ENCODE measurements at regions not wholly inside any gene's neighbourhood (a gene's known extent, or its start where the extent isn't known, plus 50 kb on each side); places are given as distances from the start of the nearest gene placed in this dataset.
A peak's percentile ranks its signal among the peaks of the same experiment; 100 is the strongest.

DNA sequence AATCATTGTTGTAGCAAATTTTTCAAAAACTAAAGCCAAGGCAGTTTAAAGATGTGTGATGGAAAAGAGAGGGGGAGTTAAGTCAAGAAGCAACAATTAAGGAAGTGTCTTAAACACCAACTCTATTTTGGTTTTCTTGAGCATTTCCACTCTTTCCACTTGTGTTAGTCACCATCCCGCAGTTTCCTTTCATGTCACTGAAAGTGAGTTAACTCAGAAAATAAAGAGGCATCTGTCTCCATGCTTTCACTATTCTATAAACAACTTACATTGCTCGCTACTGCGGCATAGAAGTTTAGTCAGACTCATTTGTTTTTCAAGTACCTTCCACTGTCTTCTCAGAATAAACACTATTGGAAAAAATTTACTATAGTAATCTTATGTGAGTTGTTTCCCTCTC, 284.9 kb upstream of the SEMA3D start:
- no peaks in the 10 kb centered on the region for H3K4me1 ChIP-seq
- DNase-seq, result no peak
- H3K27me3 ChIP-seq, result no peaks in the 10 kb centered on the region
- no peaks in the 10 kb centered on the region for H3K36me3 ChIP-seq (ENCODE audit: low read depth, missing control alignments)
- no peaks in the 10 kb centered on the region for H3K9me3 ChIP-seq
- TF ChIP-seq, protein P1, sequence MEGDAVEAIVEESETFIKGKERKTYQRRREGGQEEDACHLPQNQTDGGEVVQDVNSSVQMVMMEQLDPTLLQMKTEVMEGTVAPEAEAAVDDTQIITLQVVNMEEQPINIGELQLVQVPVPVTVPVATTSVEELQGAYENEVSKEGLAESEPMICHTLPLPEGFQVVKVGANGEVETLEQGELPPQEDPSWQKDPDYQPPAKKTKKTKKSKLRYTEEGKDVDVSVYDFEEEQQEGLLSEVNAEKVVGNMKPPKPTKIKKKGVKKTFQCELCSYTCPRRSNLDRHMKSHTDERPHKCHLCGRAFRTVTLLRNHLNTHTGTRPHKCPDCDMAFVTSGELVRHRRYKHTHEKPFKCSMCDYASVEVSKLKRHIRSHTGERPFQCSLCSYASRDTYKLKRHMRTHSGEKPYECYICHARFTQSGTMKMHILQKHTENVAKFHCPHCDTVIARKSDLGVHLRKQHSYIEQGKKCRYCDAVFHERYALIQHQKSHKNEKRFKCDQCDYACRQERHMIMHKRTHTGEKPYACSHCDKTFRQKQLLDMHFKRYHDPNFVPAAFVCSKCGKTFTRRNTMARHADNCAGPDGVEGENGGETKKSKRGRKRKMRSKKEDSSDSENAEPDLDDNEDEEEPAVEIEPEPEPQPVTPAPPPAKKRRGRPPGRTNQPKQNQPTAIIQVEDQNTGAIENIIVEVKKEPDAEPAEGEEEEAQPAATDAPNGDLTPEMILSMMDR (IDR thresholded peaks at IDR 0.05), result no peak
- no peak overlapping the region for H3K27ac ChIP-seq
- intact Hi-C loops (cut with DNase I; ENCODE audit: low total_unique reads), result no loop called here
- H3K4me3 ChIP-seq, result no peak overlapping the region
- 76 to 89% methylated on average over 3 of the region's 3 CpGs for WGBS, 2 donors

GRCh38 chr7:85471307-85471706, 284.5 kb upstream of the SEMA3D start:
- DNase-seq, result no peak
- H3K4me1 ChIP-seq, result no peaks in the 10 kb centered on the region
- intact Hi-C loops (cut with DNase I; ENCODE audit: low total_unique reads), result no loop called here
- H3K36me3 ChIP-seq (ENCODE audit: low read depth, missing control alignments), result no peaks in the 10 kb centered on the region
- no peak overlapping the region for H3K27ac ChIP-seq
- H3K4me3 ChIP-seq, result no peak overlapping the region
- TF ChIP-seq, protein P1 (IDR thresholded peaks at IDR 0.05), result no peak
- no peak for TF ChIP-seq POLR2A (IDR thresholded peaks at IDR 0.05)
- no peaks in the 10 kb centered on the region for H3K27me3 ChIP-seq
- H3K9me3 ChIP-seq, result no peaks in the 10 kb centered on the region

DNA sequence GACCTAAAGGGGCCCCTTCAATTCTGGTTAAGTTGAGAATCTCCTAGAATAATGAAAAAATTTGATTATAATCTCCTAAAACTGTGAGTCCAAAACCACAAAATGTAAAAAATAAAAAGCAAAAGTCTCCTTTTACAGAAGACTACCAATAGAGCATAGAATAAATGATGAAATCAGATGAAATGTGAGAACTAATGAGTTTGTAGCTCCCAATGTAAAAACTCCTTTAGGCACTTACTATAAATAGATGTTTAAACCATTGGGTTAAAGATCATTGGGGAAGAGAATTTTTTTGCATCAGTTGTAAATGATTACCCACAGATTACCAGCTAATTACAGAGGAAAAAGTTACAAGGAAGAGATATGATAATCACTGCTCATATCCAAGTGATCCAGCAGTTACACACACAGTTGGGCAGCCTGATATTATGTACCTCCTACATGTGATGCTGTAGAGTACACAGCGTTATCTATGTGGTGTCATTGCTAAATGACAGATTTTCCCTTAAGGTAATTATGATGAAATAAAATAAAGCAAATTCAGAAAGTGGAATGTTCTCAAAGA, 282.7 kb upstream of the SEMA3D start:
- H3K4me1 ChIP-seq, result no peaks in the 10 kb centered on the region
- no peak overlapping the region for H3K27ac ChIP-seq
- 71 to 78% methylated on average over 1 of the region's 1 CpG for WGBS, 2 donors
- no peaks in the 10 kb centered on the region for H3K36me3 ChIP-seq (ENCODE audit: low read depth, missing control alignments)
- TF ChIP-seq POLR2A (IDR thresholded peaks at IDR 0.05), result no peak
- TF ChIP-seq, protein P1 (IDR thresholded peaks at IDR 0.05), result no peak
- H3K9me3 ChIP-seq, result no peaks in the 10 kb centered on the region
- H3K27me3 ChIP-seq, result no peaks in the 10 kb centered on the region
- intact Hi-C loops (cut with DNase I; ENCODE audit: low total_unique reads), result no loop called here
- no peak for DNase-seq
- no peak overlapping the region for H3K4me3 ChIP-seq

DNA sequence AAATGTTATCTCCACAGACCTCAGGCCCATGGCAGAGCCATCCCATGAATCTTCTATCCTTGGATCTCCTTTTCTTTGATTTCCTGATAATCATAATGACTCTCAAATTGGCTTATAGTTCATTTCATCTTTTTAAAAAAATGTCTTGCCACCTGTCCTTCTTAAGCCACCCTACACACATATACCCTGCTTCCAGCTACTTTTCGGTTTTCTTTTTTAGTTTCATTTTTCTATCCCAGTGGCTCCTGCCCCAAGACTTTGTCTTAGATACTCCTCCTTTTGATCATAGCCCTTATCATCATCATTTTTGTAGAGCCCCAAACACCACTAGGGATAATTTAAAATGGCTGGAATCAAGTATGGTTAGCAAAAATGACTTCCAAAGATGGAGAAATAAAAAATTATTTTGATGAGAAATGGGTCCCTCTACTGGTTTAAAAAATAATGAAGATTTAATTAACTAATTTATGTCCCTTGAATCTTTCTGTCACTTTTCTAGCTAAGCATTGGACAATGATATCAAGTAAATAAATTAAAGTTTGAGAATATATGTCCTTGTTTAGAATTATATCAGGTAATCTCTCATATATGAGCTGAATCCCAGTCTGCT, 277.3 kb upstream of the SEMA3D start:
- Histone ChIP-seq H3K9me3 (no peaks in the 10 kb centered on the region), H3K36me3 (ENCODE audit: low read depth, missing control alignments) (no peaks in the 10 kb centered on the region), H3K27me3 (no peaks in the 10 kb centered on the region), H3K4me3 (no peak overlapping the region), H3K4me1 (no peaks in the 10 kb centered on the region), H3K27ac (no peak overlapping the region)
- 81 to 97% methylated on average over 1 of the region's 1 CpG for WGBS, 2 donors
- no peak for TF ChIP-seq POLR2A (IDR thresholded peaks at IDR 0.05)
- TF ChIP-seq, protein P1 (IDR thresholded peaks at IDR 0.05), result peak in 2 of 3 experiments; percentile 8 to 33
- intact Hi-C loops (cut with DNase I; ENCODE audit: low total_unique reads), result no loop called here
- no peak for DNase-seq

- H3K36me3 ChIP-seq (ENCODE audit: low read depth, missing control alignments), result no peaks in the 10 kb centered on the region
- no peak overlapping the region for H3K27ac ChIP-seq
- no peaks in the 10 kb centered on the region for H3K4me1 ChIP-seq
- 66 to 67% methylated on average over 6 of the region's 6 CpGs for WGBS, 2 donors
- TF ChIP-seq, protein P1 (IDR thresholded peaks at IDR 0.05), result no peak
- no peak for TF ChIP-seq POLR2A (IDR thresholded peaks at IDR 0.05)
- no peak for DNase-seq
- H3K27me3 ChIP-seq, result no peaks in the 10 kb centered on the region
- no peaks in the 10 kb centered on the region for H3K9me3 ChIP-seq
- H3K4me3 ChIP-seq, result no peak overlapping the region
- intact Hi-C loops (cut with DNase I; ENCODE audit: low total_unique reads), result no loop called here
Observed at GRCh38 chr7:85462671-85463070, 275.8 kb upstream of the SEMA3D start.
